HG03565 (cell line): ENCODE measurements at regions not wholly inside any gene's neighbourhood (a gene's known extent, or its start where the extent isn't known, plus 50 kb on each side); places are given as distances from the start of the nearest gene placed in this dataset.

Experiments used
- ATAC-seq: cut with Tn5 transposase; IDR thresholded peaks from one replicate; pipeline ENCODE4 v1.9.1; 2021; ENCODE audit warnings: mild to moderate bottlenecking, moderate library complexity; ENCODE audit not compliant: unreplicated experiment

DNA sequence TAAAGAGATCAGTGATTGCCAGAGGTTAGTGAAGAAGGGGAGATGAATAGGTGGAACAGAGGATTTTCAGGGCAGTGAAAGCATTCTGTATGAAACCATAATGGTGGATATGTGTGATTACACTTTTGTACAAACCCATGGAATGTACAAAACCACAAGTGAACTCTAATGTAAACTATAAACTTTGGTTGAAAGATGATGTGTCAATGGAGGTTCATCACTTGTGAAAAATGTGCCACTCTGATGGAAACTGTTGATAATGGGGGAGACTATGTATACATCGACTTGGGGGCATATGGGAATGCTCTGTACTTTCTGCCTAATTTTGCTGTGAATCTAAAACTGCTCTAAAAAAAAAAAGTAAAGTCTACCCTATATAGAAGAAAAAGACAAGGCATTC is 68.7 kb upstream of the ARHGEF3 start:
- no peak for ATAC-seq

- no peak for ATAC-seq
Measured at GRCh38 chr3:56869157-56869889, 67.6 kb upstream of the ARHGEF3 start.

- ATAC-seq, result no peak
Measured at GRCh38 chr3:56868706-56869105, 67.0 kb upstream of the ARHGEF3 start.

DNA sequence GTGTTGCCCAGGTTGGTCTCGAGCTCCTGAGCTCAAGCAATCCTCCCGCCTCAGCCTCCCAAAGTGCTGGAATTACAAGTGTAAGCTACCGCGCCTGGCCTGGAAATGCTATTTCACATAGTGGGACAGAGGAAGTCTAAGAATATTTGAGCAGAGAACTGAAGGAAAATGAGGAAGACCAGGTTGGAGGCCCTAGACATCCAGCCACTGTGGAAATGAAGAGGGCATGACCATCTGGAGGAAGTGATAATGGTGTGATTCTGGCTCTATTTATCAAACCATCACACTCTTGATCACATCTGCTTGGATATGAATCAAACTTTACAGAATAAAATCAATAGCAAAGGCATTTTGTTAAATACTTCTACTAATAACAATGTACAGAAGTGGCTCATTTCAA is 65.9 kb upstream of the ARHGEF3 start:
- ATAC-seq, result no peak

DNA sequence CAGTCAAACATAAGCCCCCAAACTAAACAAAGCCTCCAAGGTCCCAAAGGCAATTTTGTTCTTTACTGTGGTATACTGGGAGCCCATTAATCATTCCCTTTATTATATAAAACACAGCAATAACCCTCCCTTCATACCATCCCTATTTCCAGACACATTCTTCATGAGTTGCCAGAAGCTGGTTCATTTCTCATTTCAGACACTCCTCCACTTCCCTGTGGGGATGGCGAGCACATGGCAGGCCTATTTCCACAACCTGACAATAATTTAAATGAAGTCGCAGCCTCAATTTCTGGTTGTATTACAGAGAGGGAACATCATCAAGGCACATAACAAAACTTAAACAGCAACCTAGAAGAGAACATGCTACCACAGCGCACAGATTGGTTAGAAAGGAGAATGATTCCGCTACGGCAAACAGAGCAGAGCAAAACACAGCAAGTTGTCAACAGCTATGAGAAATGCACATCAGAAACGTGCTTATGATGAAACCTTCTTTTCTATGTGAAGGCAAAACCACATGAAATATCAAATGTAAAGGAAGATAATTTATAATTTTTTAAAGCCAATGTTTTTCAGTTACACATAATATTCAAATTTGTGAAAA is 63.3 kb upstream of the ARHGEF3 start:
- ATAC-seq, result no peak

- ATAC-seq, result no peak
Measured at GRCh38 chr3:56864090-56864489, 62.3 kb upstream of the ARHGEF3 start.

DNA sequence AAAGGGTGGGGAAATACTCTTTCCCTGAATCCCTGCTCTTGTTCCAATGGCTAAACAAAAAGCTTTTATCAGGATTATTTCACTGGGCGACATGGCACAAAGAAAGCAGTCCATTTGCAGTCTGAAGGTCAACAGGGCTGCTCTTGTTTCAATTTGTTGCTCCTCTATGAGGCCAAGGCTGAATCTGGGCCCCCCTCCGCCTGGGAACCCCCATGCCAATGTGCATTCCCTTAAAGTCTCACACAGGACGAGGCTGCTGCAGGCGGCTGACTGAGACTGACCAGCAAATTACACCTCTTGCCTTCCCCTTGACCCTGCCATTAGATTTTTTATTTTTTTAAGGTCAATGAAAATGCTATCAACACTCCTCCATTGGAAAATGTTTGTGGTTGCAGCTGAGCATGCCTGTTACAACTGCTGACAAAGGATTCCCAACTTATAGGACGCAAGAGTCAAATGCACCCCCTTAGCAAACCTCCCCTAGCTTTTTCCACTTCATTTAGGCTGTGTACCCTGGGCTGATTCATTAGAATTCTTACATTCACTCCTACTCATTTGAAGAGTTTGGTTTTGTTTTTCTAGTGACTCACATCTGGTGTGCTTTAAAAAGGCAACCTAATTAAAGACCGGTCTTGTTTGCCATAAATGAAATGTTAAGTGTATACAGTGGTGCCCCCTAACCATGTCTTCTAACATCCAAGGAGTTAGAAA is 60.8 kb upstream of the ARHGEF3 start:
- no peak for ATAC-seq

- no peak for ATAC-seq
Measured at GRCh38 chr3:56861511-56861910, 59.8 kb upstream of the ARHGEF3 start.

GRCh38 chr3:56860939-56861338 is 59.2 kb upstream of the ARHGEF3 start:
- no peak for ATAC-seq

GRCh38 chr3:56860351-56860750 is 58.6 kb upstream of the ARHGEF3 start:
- no peak for ATAC-seq

GRCh38 chr3:56858331-56858730 is 56.6 kb upstream of the ARHGEF3 start:
- ATAC-seq, result no peak

- ATAC-seq, result no peak
Measured at GRCh38 chr3:56857178-56857577, 55.4 kb upstream of the ARHGEF3 start.

DNA sequence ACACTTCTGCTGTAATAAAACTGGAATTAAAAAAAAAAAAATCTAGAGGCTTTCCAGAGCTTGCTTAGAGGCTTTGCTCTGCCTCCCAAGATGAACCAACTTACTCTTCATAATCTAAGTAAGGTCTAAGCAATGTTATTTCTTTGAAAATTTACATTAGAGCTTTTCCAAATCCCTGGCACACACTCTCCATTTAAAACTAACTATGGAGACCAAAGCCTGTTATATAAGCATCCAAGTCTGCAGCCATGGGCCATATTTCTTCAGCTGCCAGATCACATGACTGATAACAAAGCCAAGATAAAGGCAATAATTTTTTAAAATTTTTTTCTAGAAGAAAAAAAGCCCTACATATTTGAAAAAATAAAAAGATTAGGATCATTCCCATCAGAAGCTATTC is 55.0 kb upstream of the ARHGEF3 start:
- ATAC-seq, result no peak

- ATAC-seq, result no peak
Measured at GRCh38 chr3:56855856-56856512, 54.2 kb upstream of the ARHGEF3 start.

DNA sequence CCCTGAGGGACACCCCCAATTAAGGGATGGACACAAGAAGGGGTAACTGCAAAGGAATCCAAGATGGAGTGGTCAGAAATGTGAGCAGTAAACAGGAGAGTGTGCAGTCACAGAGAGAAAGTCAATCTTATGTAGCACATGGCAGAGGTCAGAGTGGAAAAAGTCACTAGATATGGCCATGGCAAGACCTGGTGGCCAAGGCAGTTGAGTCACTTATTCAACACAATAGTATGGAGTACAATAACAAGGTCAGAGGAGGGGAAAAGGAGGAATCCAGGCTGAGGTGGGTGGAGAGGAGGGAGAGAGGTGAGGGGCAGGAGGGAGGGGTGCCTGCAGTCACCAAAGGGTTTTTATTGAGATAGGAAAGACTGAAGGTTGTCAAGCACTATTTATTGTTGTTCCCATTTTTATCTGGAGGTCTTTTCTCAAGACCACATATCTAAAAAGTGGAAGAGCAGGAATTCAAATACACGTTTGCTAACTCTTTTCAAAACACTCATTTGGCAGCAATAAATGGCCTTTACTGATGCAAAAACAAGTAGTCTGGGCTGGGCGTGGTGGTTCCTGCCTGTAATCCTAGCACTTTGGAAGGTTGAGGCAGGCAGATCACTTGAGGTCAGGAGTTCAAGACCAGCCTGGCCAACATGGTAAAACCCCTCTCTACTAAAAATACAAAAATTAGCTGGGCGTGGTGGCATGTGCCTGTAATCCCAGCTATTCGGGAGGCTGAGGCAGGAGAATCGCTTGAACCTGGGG is 53.3 kb upstream of the ARHGEF3 start:
- ATAC-seq, result no peak

DNA sequence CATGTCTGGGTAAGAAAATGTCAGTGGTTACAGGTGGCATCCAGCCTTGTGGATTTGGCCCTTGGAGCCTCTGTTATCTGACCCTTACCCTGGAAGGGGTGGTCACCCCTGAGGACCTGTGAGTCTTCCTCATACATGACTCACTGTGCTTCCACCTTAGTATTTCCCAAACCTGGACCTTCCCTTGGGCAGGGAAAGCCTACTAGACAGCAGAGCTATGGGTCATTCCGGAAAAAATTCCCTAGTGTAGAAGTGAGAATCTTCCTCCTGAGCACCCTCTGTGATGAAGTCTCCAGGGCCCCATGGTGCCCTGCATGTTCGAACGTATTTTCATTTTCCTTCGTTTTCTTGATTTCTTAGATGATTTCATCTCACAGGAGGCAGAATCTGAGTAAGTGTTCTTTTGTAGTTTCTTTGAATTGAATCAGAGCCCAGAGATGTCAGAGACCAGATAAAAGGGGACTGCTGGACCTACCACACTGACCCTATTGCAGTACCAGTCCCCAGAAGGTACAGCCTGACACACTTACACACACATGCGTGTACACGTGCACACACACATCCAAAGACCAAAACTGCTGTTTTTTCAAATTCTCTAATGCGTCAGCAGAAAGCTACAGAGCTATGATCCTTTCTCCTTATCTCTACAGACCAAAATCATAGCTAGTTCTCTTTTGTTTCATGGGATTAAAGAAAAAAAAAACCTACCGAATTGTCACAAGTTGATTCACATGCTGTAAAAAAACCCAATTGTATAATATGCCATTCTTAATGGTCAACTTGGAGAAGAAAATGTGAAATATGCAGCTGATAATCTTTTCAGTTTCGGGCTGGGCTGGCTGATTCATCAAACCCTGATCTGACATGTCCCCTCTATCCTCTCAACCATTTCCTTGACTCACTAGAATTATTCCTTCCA is 50.5 kb upstream of the ARHGEF3 start:
- no peak for ATAC-seq
